HL-60 (cell line): ENCODE measurements at regions not wholly inside any gene's neighbourhood (a gene's known extent, or its start where the extent isn't known, plus 50 kb on each side); places are given as distances from the start of the nearest gene placed in this dataset.

Experiments used
- REST ChIP-seq: IDR thresholded peaks from 2 replicates; pipeline ENCODE4 v1.6.1; 2012; ENCODE audit warnings: low read depth; ENCODE audit not compliant: insufficient replicate concordance
- TF ChIP-seq, protein P1 (sequence below): IDR thresholded peaks from one replicate; pipeline ENCODE4 v1.5.1; 2011; ENCODE audit warnings: low read length, control low read depth, inconsistent platforms; ENCODE audit not compliant: insufficient read depth

- TF ChIP-seq, protein P1, sequence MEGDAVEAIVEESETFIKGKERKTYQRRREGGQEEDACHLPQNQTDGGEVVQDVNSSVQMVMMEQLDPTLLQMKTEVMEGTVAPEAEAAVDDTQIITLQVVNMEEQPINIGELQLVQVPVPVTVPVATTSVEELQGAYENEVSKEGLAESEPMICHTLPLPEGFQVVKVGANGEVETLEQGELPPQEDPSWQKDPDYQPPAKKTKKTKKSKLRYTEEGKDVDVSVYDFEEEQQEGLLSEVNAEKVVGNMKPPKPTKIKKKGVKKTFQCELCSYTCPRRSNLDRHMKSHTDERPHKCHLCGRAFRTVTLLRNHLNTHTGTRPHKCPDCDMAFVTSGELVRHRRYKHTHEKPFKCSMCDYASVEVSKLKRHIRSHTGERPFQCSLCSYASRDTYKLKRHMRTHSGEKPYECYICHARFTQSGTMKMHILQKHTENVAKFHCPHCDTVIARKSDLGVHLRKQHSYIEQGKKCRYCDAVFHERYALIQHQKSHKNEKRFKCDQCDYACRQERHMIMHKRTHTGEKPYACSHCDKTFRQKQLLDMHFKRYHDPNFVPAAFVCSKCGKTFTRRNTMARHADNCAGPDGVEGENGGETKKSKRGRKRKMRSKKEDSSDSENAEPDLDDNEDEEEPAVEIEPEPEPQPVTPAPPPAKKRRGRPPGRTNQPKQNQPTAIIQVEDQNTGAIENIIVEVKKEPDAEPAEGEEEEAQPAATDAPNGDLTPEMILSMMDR, result no peak
- no peak for TF ChIP-seq REST
These were observed 1236.5 kb downstream of the FSTL5 start for GRCh38 chr4:160927311-160927710.
